Progenitor cell of endocrine pancreas (in vitro differentiated cells): ENCODE measurements at regions not wholly inside any gene's neighbourhood (a gene's known extent, or its start where the extent isn't known, plus 50 kb on each side); places are given as distances from the start of the nearest gene placed in this dataset.

Experiments
- DNase-seq: peaks from one replicate; pipeline ENCODE4 v3.0.0; 2021; ENCODE audit warnings: low spot score; ENCODE audit not compliant: unreplicated experiment
- H3K27ac Mint-ChIP-seq: 2 replicates; pipeline ENCODE4 v1.8.0; 2021; ENCODE audit warnings: mild to moderate bottlenecking, moderate library complexity, mixed read lengths
- H3K27me3 Mint-ChIP-seq: 2 replicates; pipeline ENCODE4 v1.8.0; 2021; ENCODE audit warnings: mixed read lengths
- H3K36me3 Mint-ChIP-seq: 2 replicates; pipeline ENCODE4 v1.8.0; 2022; ENCODE audit warnings: mixed read lengths; ENCODE audit not compliant: insufficient read depth
- H3K4me1 Mint-ChIP-seq: 2 replicates; pipeline ENCODE4 v1.8.0; 2021; ENCODE audit warnings: low read depth, mixed read lengths
- H3K4me3 Mint-ChIP-seq: 2 replicates; pipeline ENCODE4 v1.8.0; 2021; ENCODE audit warnings: low read depth, mild to moderate bottlenecking, moderate library complexity, mixed read lengths
- H3K9me3 Mint-ChIP-seq: 2 replicates; pipeline ENCODE4 v1.8.0; 2021; ENCODE audit warnings: low read depth, mixed read lengths
- CTCF ChIP-seq: fragments of 200-600 bp; sonication (generic); IDR thresholded peaks from one replicate; pipeline ENCODE4 v1.5.0; 2021; ENCODE audit warnings: antibody characterized with exemption, mild to moderate bottlenecking; ENCODE audit not compliant: unreplicated experiment

GRCh38 chr2:15773846-15774245 lies 166.5 kb upstream of the MYCN start:
- Mint-ChIP-seq H3K27me3 (peaks cover 75% of the 10 kb centered on the region), H3K4me1 (peaks cover 5% of the 10 kb centered on the region), H3K27ac (no peak overlapping the region), H3K4me3 (no peak overlapping the region), H3K9me3 (peaks cover 2% of the 10 kb centered on the region), H3K36me3 (no peaks in the 10 kb centered on the region)
- DNase-seq: no peak
- TF ChIP-seq CTCF: no peak

- Mint-ChIP-seq H3K4me3 (no peak overlapping the region), H3K27ac (no peak overlapping the region), H3K36me3 (no peaks in the 10 kb centered on the region), H3K4me1 (no peaks in the 10 kb centered on the region), H3K9me3 (peaks cover 2% of the 10 kb centered on the region), H3K27me3 (peaks cover 71% of the 10 kb centered on the region)
- no peak for DNase-seq
- TF ChIP-seq CTCF: no peak
Observed at GRCh38 chr2:15775753-15776628, 164.4 kb upstream of the MYCN start.

GRCh38 chr2:15776629-15776919 lies 163.8 kb upstream of the MYCN start:
- Mint-ChIP-seq H3K27me3 (peaks cover 71% of the 10 kb centered on the region), H3K4me3 (no peak overlapping the region), H3K27ac (no peak overlapping the region), H3K36me3 (no peaks in the 10 kb centered on the region), H3K4me1 (peaks cover 5% of the 10 kb centered on the region), H3K9me3 (peaks cover 2% of the 10 kb centered on the region)
- DNase-seq: no peak
- TF ChIP-seq CTCF: no peak

GRCh38 chr2:15776992-15777702 lies 163.2 kb upstream of the MYCN start:
- H3K36me3 Mint-ChIP-seq: no peaks in the 10 kb centered on the region
- H3K9me3 Mint-ChIP-seq: peaks cover 2% of the 10 kb centered on the region
- no peak overlapping the region for H3K27ac Mint-ChIP-seq
- peaks cover 71% of the 10 kb centered on the region for H3K27me3 Mint-ChIP-seq
- no peak for TF ChIP-seq CTCF
- no peak overlapping the region for H3K4me3 Mint-ChIP-seq
- DNase-seq: no peak
- peaks cover 10% of the 10 kb centered on the region for H3K4me1 Mint-ChIP-seq

GRCh38 chr2:15777795-15778371 lies 162.5 kb upstream of the MYCN start:
- Mint-ChIP-seq H3K36me3 (no peaks in the 10 kb centered on the region), H3K27me3 (peaks cover 71% of the 10 kb centered on the region), H3K9me3 (peaks cover 2% of the 10 kb centered on the region), H3K27ac (no peak overlapping the region), H3K4me1 (peaks cover 13% of the 10 kb centered on the region), H3K4me3 (no peak overlapping the region)
- no peak for DNase-seq
- TF ChIP-seq CTCF: no peak
